ENCODE measurements at regions not wholly inside any gene's neighbourhood (a gene's known extent, or its start where the extent isn't known, plus 50 kb on each side); places are given as distances from the start of the nearest gene placed in this dataset.
A peak's percentile ranks its signal among the peaks of the same experiment; 100 is the strongest.
"Not testable (repeated sequence)": the region's sequence is repeated elsewhere in the genome, so short reads cannot be mapped to it uniquely, and the experiment has no call there.

DNA sequence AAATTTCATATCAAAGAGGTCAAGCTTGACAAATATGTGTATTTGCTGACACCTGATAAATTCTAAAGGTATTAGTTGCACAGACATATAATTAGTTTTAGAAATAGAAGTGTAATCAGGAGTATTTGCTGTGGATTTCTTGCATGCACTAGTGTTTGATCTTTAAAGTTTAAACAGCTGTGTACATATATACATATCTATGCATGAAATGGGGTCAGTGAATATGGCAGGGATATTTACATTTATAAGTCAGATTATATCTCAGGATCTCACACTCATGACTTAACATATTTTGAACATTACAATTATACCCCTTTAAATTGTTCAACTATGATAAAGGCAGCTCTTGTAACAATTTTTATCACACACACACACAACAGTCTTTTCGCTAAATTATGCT is 547.4 kb upstream of the ACTRT1 start:
- no peak for DNase-seq

DNA sequence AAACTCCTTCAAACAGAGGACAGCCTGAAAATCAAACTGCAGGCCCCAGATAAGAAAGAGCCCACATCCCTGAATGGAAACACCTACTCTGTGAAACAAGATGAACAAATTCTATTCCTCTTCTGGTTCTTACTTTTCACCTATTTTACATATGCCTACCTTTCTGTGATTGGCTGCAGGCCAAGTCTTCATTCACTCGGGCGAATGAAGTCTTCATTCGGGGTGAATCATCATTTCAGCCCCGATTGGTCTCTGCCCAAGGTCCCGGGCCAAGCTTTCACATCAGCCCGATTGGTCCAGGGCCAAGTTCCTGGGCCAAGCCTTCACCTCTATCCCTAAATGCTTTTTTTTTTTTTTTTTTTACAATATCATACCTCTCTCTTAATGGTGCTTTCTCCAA is 529.8 kb upstream of the ACTRT1 start:
- no peak for DNase-seq

GRCh38 chrX:128581615-128582014 is 529.4 kb upstream of the ACTRT1 start:
- DNase-seq, result no peak

DNA sequence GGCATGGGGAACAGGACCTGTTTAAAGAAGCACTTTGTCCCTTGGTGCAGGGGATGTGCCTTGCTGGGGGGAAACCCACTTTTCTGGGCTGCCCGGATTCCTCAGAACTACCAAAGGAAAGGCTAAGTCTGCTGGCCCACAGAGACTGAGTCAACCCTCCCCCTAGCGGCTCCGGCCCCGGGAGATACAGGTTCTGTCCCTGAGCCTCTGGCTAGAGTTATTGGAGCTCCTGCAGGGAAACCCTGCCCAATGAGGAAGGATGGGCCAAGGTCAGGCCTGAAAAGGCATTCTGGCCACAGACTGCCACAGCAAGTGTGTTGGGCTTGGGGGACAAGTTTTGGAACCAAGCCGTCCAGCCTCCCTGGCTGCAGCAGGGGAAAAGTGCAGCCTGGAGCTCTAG is 490.9 kb upstream of the ACTRT1 start:
- no peak for DNase-seq

DNA sequence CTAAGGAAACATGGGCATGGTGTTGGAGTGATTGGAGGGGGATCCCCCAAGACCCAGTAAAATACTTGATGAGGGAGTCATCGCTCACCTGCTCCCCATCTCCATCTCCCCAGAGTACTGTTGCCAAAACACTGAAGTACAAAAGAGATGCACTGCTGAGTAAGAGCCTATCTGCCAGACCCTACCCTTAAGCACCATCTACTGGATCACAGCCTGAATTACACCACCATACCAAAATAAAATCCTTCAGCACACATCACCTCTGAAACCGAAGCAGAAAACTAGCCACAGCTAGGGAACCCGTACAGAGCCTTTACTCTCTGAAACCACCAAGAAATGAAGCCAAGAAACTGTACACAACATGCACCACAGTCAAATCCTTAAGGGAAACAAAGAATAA is 466.3 kb upstream of the ACTRT1 start:
- DNase-seq, result no peak

DNA sequence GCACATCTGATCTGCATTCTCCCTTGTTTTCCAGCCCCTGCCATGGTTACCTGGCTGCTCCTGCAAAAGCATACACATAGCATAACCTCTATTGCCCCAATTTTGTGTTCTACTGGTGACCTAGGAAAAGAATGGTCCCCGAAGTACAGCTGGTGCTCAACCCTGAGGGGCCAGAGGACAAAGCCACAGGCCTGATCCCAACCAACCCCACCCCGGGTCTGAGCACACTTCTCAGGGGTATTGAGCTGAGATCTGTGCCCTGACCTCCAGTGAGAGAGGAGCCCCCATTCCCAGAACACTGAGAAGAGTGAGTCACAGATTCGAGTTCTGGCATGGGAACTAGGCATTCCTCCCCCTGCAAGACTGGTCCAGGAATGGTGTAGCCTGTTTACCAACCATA is 465.5 kb upstream of the ACTRT1 start:
- no peak for DNase-seq

DNA sequence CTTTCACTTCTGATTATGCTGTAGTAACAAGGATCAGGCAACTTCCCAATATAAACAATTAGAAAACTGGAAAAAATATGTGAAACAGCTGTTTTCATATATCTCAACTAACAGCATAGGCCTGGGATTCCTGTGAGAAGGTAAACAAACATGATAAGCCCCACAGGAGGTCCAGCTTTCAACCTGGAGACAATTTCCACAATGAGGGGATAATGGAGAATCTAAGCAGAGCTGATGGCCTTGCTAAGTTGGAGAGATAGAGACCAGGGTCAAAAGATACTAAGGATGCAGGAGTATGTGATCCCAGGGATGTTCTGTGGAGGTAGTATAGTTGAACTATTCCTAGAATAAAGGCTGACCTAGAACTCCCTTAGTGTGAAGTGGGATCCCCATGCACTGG is 452.3 kb upstream of the ACTRT1 start:
- no peak for DNase-seq

DNA sequence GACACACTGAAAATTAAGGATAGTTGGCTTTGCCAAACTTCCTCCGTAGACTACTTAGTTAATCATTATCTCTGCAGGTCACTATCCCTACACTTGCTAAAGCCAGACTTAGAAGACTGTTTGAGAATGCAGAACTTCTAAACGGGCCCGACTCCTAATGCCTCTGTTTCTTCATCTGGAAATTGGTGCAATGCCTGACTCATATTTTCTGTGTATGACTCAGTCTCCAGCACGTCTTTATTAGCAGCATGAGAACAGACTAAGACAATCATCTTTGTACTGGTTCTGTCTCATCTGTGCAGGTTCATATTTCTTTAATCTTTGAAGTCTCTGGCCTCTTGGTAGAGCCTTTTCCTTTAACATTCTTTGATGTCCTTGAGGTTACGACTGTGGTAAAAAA is 411.9 kb upstream of the ACTRT1 start:
- DNase-seq, result no peak

DNA sequence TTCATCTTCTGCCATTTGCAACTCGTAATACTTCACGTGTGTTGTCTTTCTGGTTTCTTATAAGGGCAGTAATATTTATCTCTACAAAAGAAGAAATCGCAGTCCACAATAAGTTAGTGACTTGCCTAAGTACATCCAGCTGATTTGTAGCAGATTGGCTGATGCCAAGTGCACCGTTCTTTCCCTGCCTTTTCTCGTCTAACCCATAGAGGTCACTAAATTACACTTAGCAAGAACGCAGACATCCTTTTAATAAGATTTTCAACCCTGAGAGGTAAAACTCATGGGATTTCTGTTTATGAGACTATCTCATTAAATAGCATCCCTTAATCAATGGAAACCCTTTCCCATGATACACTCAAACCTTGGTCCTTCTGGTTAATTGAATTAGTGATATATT is 408.6 kb upstream of the ACTRT1 start:
- DNase-seq, result no peak

DNA sequence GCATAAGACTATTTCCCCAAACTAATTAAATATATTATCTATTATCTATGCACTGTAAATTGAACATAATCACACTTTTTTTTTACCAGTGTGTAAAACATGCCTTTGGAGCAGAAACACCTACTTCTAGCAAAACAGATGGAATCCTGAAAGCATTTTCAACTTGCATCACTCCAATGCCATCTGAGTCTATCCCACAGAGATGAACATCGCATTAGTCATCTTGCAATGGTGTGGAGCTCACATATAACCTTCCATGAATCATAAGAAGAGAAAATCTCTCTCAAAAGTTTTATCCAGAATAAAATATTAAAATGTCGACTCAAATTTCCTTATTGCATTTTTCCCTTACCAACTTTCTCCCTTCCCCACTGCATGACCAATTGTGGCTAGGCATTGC is 406.7 kb upstream of the ACTRT1 start:
- no peak for DNase-seq

- no peak for DNase-seq
Observed at GRCh38 chrX:128457674-128458073, 405.5 kb upstream of the ACTRT1 start.

DNA sequence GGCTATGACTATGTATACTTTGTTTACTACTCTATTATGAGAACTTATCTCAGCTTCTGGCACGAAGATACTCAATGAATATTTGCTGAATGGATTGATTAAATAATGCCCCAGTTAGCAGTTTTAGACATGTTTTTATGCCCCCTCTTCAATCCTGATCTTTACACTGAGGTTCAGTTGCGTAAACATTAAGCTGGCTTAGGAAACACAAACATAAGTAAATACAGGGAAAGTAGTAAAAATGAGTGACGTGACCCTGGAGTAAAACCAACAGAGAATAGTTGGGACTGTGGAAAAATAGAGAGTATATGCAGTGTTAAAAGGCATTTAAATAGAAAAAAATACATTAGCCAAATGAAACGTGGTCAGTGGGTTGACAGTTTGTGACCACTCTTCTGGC is 387.0 kb upstream of the ACTRT1 start:
- DNase-seq, result no peak

DNA sequence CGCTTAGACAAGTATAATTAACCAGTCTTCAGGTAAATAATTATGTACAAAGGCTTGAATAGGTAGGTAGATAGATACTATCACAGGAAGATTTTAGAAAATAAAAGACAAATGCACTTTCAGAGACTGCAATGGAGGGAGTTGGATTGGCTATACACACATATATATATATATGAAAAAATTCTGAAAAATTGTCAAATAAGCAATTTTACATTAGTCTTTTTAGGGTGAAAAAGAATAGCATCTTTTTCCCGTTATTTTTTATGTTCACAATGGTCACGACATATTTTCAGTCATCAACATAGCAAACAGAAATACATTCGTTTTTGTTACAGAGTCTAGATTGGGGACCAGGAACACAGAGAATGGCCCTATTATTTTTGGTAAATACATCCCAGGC is 385.9 kb upstream of the ACTRT1 start:
- DNase-seq, result no peak

DNA sequence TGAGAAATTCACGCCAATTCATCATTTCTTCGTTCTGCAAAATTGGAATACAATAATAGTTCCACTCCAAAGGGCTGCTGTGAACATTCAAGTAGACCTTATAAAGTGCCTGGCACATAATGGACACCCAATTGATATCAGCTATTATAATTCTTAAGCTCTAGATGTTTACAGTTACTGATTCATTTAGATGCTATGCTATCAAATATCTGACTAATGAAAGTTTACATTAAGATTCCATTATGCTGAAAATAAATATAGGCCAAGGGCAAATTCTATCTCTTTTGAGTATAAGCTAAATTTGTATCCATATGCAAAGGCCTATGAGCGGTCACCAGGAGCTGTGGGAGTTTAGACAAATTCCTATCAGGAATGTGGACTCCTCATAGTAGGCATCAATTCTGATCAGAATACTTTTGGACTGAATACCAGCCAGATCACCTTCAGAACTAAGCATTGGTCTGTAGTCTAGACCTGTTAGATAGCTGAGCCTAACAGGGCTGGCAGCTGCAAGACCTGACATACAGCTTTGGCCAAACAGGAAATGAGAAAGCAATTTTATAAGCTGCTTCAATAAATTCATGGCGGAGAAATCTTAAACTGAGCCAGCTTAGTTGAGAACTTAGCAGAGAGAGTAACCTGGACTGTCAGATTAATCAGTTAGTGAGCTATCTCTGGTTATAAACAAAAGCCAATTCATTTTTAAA is 384.3 kb upstream of the ACTRT1 start:
- no peak for DNase-seq

- no peak for DNase-seq
Observed at GRCh38 chrX:128425546-128425945, 373.3 kb upstream of the ACTRT1 start.

GRCh38 chrX:128408842-128409241 is 356.6 kb upstream of the ACTRT1 start:
- no peak for DNase-seq

DNA sequence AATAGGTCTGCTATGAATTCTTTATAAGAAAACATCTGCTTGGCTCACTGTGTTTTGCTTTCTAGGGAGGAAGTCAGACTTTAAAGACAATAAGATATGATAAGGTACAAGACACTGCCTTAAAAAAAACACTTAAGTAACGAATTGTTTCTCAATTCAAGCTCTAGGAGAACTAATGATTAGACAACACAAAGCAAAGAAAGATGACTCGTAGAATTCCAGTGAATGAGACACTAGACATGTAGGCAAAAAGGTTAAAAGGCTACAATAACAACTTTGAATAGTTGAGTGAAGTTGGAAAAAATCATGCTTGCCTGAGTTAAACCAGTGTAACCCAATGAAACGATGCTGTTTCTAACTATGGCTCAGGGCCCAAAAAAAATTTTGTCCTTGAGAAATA is 344.4 kb upstream of the ACTRT1 start:
- DNase-seq, result no peak

DNA sequence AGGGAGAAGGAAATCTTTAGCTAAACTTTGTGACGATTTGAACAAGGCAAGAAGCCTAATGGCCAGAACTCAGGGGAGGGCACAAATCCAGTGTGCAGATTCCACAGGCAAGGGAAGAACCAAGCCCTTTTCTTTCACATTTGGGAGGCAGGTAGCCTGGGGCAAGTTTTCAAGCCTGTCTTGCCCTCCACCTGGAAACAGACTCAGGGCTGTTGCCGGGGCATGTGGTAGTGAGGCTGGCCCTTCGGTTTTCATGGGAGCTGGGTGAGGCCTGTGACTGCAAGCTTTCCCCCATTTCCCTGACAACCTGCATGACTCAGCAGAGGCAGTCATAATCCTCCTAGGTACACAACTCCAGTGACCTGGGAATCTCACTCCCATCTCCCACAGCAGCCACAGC is 331.6 kb upstream of the ACTRT1 start:
- DNase-seq, result not testable (repeated sequence)

DNA sequence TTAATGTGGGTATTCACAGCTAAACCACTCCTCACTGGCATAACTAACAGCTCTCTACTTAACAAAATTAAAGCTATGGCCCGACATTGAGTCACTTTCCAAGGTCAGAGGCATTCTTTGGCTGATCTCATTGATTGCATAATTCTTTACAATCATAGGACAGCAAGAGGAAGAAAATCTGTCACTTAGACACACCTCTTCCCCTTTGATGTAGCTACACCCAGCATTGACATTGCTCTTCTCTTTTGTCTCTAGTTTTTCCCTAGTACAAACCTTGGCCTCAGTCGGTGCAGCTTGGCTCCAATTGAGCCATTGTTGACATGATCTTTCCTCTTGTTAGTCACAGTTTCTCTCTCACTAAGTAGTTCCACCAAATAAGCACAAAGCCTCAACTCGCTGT is 313.3 kb upstream of the ACTRT1 start:
- DNase-seq, result peak; percentile 0

- no peak for DNase-seq
Observed at GRCh38 chrX:128335671-128336070, 283.5 kb upstream of the ACTRT1 start.

GRCh38 chrX:128334821-128335220 is 282.6 kb upstream of the ACTRT1 start:
- DNase-seq, result no peak

DNA sequence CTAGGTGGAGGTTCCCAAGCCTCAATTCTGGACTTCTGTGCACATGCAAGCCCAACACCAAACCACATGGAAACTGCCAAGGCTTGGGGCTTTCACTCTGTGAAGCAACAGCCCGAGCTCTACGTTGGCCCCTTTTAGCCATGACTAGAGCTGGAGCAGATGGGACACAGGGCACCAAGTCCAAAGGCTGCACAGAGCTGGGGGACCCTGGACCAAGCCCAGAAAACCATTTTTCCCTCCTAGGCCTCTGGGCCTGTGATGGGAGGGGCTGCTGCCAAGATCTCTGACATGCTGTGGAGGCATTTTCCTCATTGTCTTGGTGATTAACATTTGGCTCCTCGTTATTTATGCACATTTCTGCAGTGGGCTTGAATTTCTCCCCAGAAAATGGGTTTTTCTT is 258.7 kb upstream of the ACTRT1 start:
- DNase-seq, result no peak

GRCh38 chrX:128309311-128309710 is 257.1 kb upstream of the ACTRT1 start:
- DNase-seq, result no peak

- no peak for DNase-seq
Observed at GRCh38 chrX:128294198-128294597, 242.0 kb upstream of the ACTRT1 start.

DNA sequence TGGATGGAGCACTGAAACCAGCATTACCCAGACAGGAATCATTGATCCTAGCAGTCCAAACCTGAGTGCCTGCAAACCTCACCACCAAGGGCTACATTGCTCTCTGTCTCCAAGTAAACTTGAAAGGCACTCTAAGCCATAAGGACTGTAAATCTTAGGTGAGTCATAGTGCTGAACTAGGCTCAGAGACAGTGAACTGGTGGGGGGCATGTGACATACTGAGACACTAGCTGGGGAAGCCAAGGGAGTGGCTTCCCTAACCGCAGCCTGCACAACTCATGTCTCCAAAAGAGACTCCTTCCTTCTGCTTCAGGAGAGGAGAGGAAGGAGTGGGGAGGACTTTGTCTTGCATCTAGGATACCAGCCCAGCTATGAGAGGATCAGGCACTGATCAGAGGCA is 235.5 kb upstream of the ACTRT1 start:
- no peak for DNase-seq

- DNase-seq, result no peak
Observed at GRCh38 chrX:128250621-128251020, 198.4 kb upstream of the ACTRT1 start.

Measured in GOT3 (cell line).